Kidney (tissue), 13 donors: ENCODE measurements at regions not wholly inside any gene's neighbourhood (a gene's known extent, or its start where the extent isn't known, plus 50 kb on each side); places are given as distances from the start of the nearest gene placed in this dataset.
"Not testable (repeated sequence)": the region's sequence is repeated elsewhere in the genome, so short reads cannot be mapped to it uniquely, and the experiment has no call there.

ENCODE experiments used
- DNase-seq, 5 donors: peaks; one replicate each; pipeline ENCODE4 v3.0.0-alpha.2; 2013 to 2020
- FAIRE-seq: peaks from 2 replicates; lab custom pipeline; 2012; peaks lifted over from hg19 to GRCh38; lab: Jason Lieb, UNC
- H3K27ac ChIP-seq, 2 donors: one replicate each; pipeline ENCODE4 v1.7.0; 2013; ENCODE audit warnings: low read depth in 2 of 2, low read length in 2 of 2, inconsistent platforms in 1 of 2
- H3K27me3 ChIP-seq: one replicate; pipeline ENCODE4 v1.7.1; 2013; ENCODE audit warnings: low read length, inconsistent platforms; ENCODE audit not compliant: control insufficient read depth, insufficient read depth
- H3K36me3 ChIP-seq, 3 donors: one replicate each; pipeline versions ENCODE4 v1.7.0 to v1.7.1; 2013; ENCODE audit warnings: low read length in 3 of 3, control low read depth in 1 of 3, inconsistent platforms in 1 of 3; ENCODE audit not compliant: insufficient read depth in 3 of 3, control insufficient read depth in 2 of 3
- H3K4me1 ChIP-seq, 3 donors: one replicate each; pipeline versions ENCODE4 v1.7.0 to v1.7.1; 2013; ENCODE audit warnings: low read length in 3 of 3, inconsistent platforms in 1 of 3, low read depth in 1 of 3; ENCODE audit not compliant: control insufficient read depth in 2 of 3, insufficient read depth in 2 of 3
- H3K4me3 ChIP-seq, 3 donors: one replicate each; pipeline versions ENCODE4 v1.7.0 to v1.8.1; 2013; ENCODE audit warnings: low read length in 3 of 3, control low read depth in 1 of 3, inconsistent platforms in 1 of 3
- H3K9ac ChIP-seq, 3 donors: one replicate each; pipeline versions ENCODE4 v1.7.0 to v1.7.1; 2013; ENCODE audit warnings: low read length in 3 of 3, control low read depth in 1 of 3, inconsistent platforms in 1 of 3
- H3K9me3 ChIP-seq, 3 donors: one replicate each; pipeline versions ENCODE4 v1.7.0 to v1.7.1; 2013; ENCODE audit warnings: low read length in 3 of 3, control low read depth in 1 of 3, inconsistent platforms in 1 of 3; ENCODE audit not compliant: control insufficient read depth in 2 of 3, insufficient read depth in 1 of 3
- CTCF ChIP-seq: IDR thresholded peaks from 3 replicates; pipeline ENCODE4 v1.5.1; 2012; ENCODE audit warnings: mild to moderate bottlenecking, moderate library complexity, borderline replicate concordance; ENCODE audit not compliant: insufficient read depth; ENCODE audit errors: extremely low read depth
- intact Hi-C: fragments of 100-400 bp; cut with DNase I; formaldehyde crosslinking; loops from one replicate; pipeline ENCODE4 v1.11.1; 2022
- donor health status: control.
- donor health status: control.
- donor health status: control.
- donor health status: control.
- donor health status: control.
- donor health status: DM: yes; HTN: yes; CAD: no.
- donor health status: Normal renal cell carcinoma (clear cell type).

GRCh38 chr11:16512198-16512898 is 156.0 kb upstream of the SOX6 start:
- DNase-seq (no peak), FAIRE-seq (no peak)
- intact Hi-C loops, result no loop called here
- Histone ChIP-seq H3K4me3 (no peak overlapping the region), H3K9me3 (no peaks in the 10 kb centered on the region), H3K4me1 (no peaks in the 10 kb centered on the region), H3K36me3 (no peaks in the 10 kb centered on the region), H3K27me3 (no peaks in the 10 kb centered on the region), H3K27ac (no peak overlapping the region), H3K9ac (no peak overlapping the region)
- TF ChIP-seq CTCF, result no peak

GRCh38 chr11:16511116-16512114 is 155.1 kb upstream of the SOX6 start:
- Histone ChIP-seq H3K27me3 (no peaks in the 10 kb centered on the region), H3K4me1 (no peaks in the 10 kb centered on the region), H3K9me3 (no peaks in the 10 kb centered on the region), H3K36me3 (no peaks in the 10 kb centered on the region), H3K27ac (no peak overlapping the region), H3K4me3 (no peak overlapping the region), H3K9ac (no peak overlapping the region)
- DNase-seq (peak in 2 of 5 donors; percentile 27 to 29), FAIRE-seq (no peak)
- TF ChIP-seq CTCF, result no peak
- intact Hi-C loops, result no loop called here

- Histone ChIP-seq H3K27me3 (no peaks in the 10 kb centered on the region), H3K9ac (no peak overlapping the region), H3K4me3 (no peak overlapping the region), H3K4me1 (no peaks in the 10 kb centered on the region), H3K27ac (no peak overlapping the region), H3K36me3 (no peaks in the 10 kb centered on the region), H3K9me3 (peaks cover 0 to 8% (median 0%) of the 10 kb centered on the region in 3 donors)
- no peak for FAIRE-seq
- TF ChIP-seq CTCF, result no peak
- intact Hi-C loops, result no loop called here
- no peak for DNase-seq
Observed at GRCh38 chr11:16505481-16505880, 149.1 kb upstream of the SOX6 start.

GRCh38 chr11:16503891-16504290 is 147.5 kb upstream of the SOX6 start:
- H3K4me3 ChIP-seq, H3K27ac ChIP-seq, H3K4me1 ChIP-seq, intact Hi-C loops, H3K9me3 ChIP-seq, FAIRE-seq, H3K9ac ChIP-seq, H3K36me3 ChIP-seq, H3K27me3 ChIP-seq, DNase-seq: not testable (repeated sequence)
